HepG2 (cell line): ENCODE measurements at regions not wholly inside any gene's neighbourhood (a gene's known extent, or its start where the extent isn't known, plus 50 kb on each side); places are given as distances from the start of the nearest gene placed in this dataset.
A peak's percentile ranks its signal among the peaks of the same experiment; 100 is the strongest.

ENCODE experiments used
- ATAC-seq: fragments of 200-7000 bp; cut with Tn5 transposase; 3 replicates; pipeline ENCODE4 v1.9.1; 2020; ENCODE audit warnings: mild to moderate bottlenecking, moderate library complexity
- BruUV-seq: library from RNA; stranded (reverse); fragments of 400-500 nt; replicated peaks from 2 replicates; lab custom pipeline; 2021; lab: Mats Ljungman, UMichigan
- CTCF ChIA-PET: fragments of 300-600 bp; formaldehyde crosslinking; extraction: SDS; loops from one replicate; lab custom pipeline; 2021; ENCODE audit warnings: low total read pairs, inconsistent platforms, low intra/inter-chr PET ratio; lab: Yijun Ruan, JAX
- POLR2A ChIA-PET: fragments of 350-600 bp; sonication (Branson Sonifier 250); formaldehyde crosslinking; loops from one replicate; lab custom pipeline; 2020; ENCODE audit warnings: antibody characterized with exemption, inconsistent platforms; lab: Yijun Ruan, JAX
- DNase-seq: peaks from one replicate; pipeline ENCODE4 v3.0.0-alpha.2; 2015; ENCODE audit warnings: low spot score
- FAIRE-seq: peaks from 3 replicates; lab custom pipeline; 2011; peaks lifted over from hg19 to GRCh38; lab: Jason Lieb, UNC
- H2AFZ ChIP-seq: one replicate; pipeline ENCODE4 v1.6.1; 2011; ENCODE audit warnings: low read length, inconsistent platforms
- H3K27ac ChIP-seq: fragments of 300-600 bp; 3 replicates; pipeline ENCODE4 v1.8.0; 2011; ENCODE audit warnings: mixed run types, mild to moderate bottlenecking, mixed read lengths, low read length, inconsistent platforms; ENCODE audit not compliant: insufficient read depth; ENCODE audit errors: extremely low read length
- H3K27me3 ChIP-seq, 2 experiments: fragments of 200-600 bp in 1 of 2; 2 replicates in 1 of 2; 3 replicates in 1 of 2; pipeline versions ENCODE4 v1.6.0 to v1.8.0; 2011; ENCODE audit warnings: low read length in 2 of 2, mild to moderate bottlenecking in 2 of 2, moderate library complexity in 2 of 2, inconsistent platforms in 1 of 2; ENCODE audit not compliant: insufficient read depth in 2 of 2, control insufficient read depth in 1 of 2
- H3K36me3 ChIP-seq, 2 experiments: fragments of 200-600 bp in 1 of 2; replicated peaks in 1 of 2; 2 replicates in 1 of 2; 3 replicates in 1 of 2; pipeline versions ENCODE4 v1.5.1 to v1.8.0; 2011; ENCODE audit warnings: low read length in 2 of 2, inconsistent platforms in 1 of 2; ENCODE audit not compliant: insufficient read depth in 2 of 2, control insufficient read depth in 1 of 2
- H3K4me1 ChIP-seq: 2 replicates; pipeline ENCODE4 v1.5.1; 2012; ENCODE audit warnings: low read length, inconsistent platforms; ENCODE audit not compliant: insufficient read depth
- H3K4me2 ChIP-seq: 2 replicates; pipeline ENCODE4 v1.6.0; 2011; ENCODE audit warnings: low read depth, low read length, inconsistent platforms
- H3K4me3 ChIP-seq, 3 experiments: fragments of 200-600 bp in 1 of 3; sonication (generic), shearing (Covaris generic) in 1 of 3; replicated peaks in 1 of 3; 2 replicates each; pipeline ENCODE4 v1.5.1; 2011 to 2016; ENCODE audit warnings: low read length in 3 of 3, inconsistent platforms in 2 of 3, low read depth in 2 of 3, mild to moderate bottlenecking in 2 of 3, control low read depth in 1 of 3, mixed read lengths in 1 of 3; ENCODE audit not compliant: insufficient read depth in 1 of 3
- H3K79me2 ChIP-seq: one replicate; pipeline ENCODE4 v1.6.1; 2011; ENCODE audit warnings: low read length, inconsistent platforms; ENCODE audit not compliant: insufficient read depth
- H3K9ac ChIP-seq: 2 replicates; pipeline ENCODE4 v1.6.0; 2011; ENCODE audit warnings: mild to moderate bottlenecking, low read depth, low read length, inconsistent platforms; ENCODE audit not compliant: insufficient read depth
- H3K9me3 ChIP-seq: 2 replicates; pipeline ENCODE4 v1.5.1; 2012; ENCODE audit warnings: mild to moderate bottlenecking, low read length
- H4K20me1 ChIP-seq: 2 replicates; pipeline ENCODE4 v1.6.0; 2011; ENCODE audit warnings: inconsistent platforms, mild to moderate bottlenecking, low read length, moderate library complexity; ENCODE audit not compliant: insufficient read depth
- CEBPB ChIP-seq: IDR thresholded peaks from 2 replicates; pipeline ENCODE4 v1.6.1; 2011; ENCODE audit warnings: low read depth, low read length, improper control_type of control experiment, borderline replicate concordance
- HNRNPL ChIP-seq: fragments of 200-400 bp; formaldehyde crosslinking; IDR thresholded peaks from 2 replicates; pipeline ENCODE4 v1.6.1; 2017; ENCODE audit warnings: mild to moderate bottlenecking, low read depth, low read length
- KMT2A ChIP-seq: sonication (generic); formaldehyde crosslinking; IDR thresholded peaks from 2 replicates; pipeline ENCODE4 v1.4.0; 2020; ENCODE audit warnings: missing genetic modification reagents
- NKX3-1 ChIP-seq: sonication (generic); formaldehyde crosslinking; IDR thresholded peaks from 2 replicates; pipeline ENCODE4 v1.5.0; 2020; ENCODE audit warnings: missing genetic modification reagents
- RBM22 ChIP-seq: fragments of 200-400 bp; formaldehyde crosslinking; optimal IDR thresholded peaks from 2 replicates; pipeline ENCODE3; 2017; ENCODE audit warnings: mild to moderate bottlenecking, low read length, moderate library complexity
- SNAPC2 ChIP-seq: sonication (generic); formaldehyde crosslinking; IDR thresholded peaks from 2 replicates; pipeline ENCODE4 v1.8.1; 2022; ENCODE audit warnings: mild to moderate bottlenecking, missing genetic modification reagents
- TSC22D2 ChIP-seq: sonication (generic); formaldehyde crosslinking; IDR thresholded peaks from 2 replicates; pipeline ENCODE4 v1.5.1; 2020; ENCODE audit warnings: missing genetic modification reagents, mild to moderate bottlenecking, borderline replicate concordance
- ZNF33A ChIP-seq: sonication (generic); formaldehyde crosslinking; IDR thresholded peaks from 2 replicates; pipeline ENCODE4 v1.5.1; 2020; ENCODE audit warnings: missing genetic modification reagents, mild to moderate bottlenecking, moderate library complexity, borderline replicate concordance
- WGBS: methylation state at CpG from one replicate; pipeline ENCODE4 v1.1.6; 2017; ENCODE audit warnings: low lambda C conversion rate; 5-methylcytosine and 5-hydroxymethylcytosine counted together
- in situ Hi-C: cut with HindIII; loops from 2 replicates; pipeline ENCODE4 v1.10.0; 2017; ENCODE audit warnings: low pct_unique_long_range_greater_than_20kb; ENCODE audit not compliant: extremely low pct_ligation_motif_present
- intact Hi-C: fragments of 100-400 bp; cut with micrococcal nuclease; formaldehyde crosslinking; loops from one replicate; pipeline ENCODE4 v1.10.0; 2022; ENCODE audit not compliant: unreplicated experiment

DNA sequence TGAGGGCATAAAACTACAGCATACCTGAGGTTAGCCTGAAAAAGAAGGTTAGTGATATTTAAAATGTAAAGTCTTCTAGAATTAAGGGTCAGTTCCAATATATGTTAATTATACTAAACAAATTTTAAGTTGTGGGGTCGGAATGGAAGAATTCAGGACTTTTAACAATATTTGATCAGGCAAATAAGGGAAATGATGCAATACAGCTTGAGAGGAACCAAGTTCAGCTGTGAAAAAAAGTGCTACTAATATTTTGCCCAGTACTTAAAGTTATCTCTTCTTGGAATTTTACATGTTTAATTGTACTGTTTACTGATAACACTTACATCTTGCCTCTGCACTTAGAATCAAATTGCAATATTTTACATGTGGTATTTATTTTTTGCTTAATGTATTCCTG lies 345.5 kb upstream of the CWC22 start:
- Histone ChIP-seq H3K27ac (no peak overlapping the region), H4K20me1 (no peaks in the 10 kb centered on the region), H3K4me1 (no peaks in the 10 kb centered on the region), H2AFZ (no peak overlapping the region), H3K4me2 (no peak overlapping the region), H3K27me3 (no peaks in the 10 kb centered on the region), H3K9ac (no peak overlapping the region), H3K9me3 (peaks cover 30% of the 10 kb centered on the region), H3K36me3 (no peaks in the 10 kb centered on the region), H3K79me2 (no peaks in the 10 kb centered on the region), H3K4me3 (no peak overlapping the region)
- ChIA-PET POLR2A (no interaction called here), CTCF (no interaction called here)
- WGBS: 0% methylated on average over 1 of the region's 1 CpG
- no peak for ATAC-seq
- no peak for DNase-seq
- intact Hi-C loops: no loop called here
- TF ChIP-seq HNRNPL (no peak), TSC22D2 (CRISPR knock-in tag) (no peak), KMT2A (CRISPR knock-in tag) (no peak), SNAPC2 (CRISPR knock-in tag) (no peak), NKX3-1 (CRISPR knock-in tag) (no peak)
- in situ Hi-C loops: no loop called here
- no peak for FAIRE-seq
- no TSS peak for BruUV-seq

DNA sequence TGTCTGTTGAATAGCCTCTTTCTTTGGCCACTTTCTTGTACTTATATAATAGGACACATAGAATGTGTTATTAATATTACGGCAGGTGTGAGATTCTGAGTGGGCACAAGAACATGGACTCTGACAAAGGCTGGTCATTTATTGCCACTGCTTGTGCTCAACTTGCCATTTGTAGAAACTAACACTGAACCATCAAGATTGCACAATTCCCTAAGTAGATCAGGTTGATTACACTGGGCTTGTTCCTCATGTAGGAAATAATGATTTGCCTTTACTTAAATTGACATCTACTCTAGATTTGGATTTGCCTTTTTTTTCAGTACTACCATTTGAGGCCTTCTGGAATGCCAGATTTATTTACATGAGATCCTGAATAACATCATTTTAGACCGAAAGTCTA lies 342.7 kb upstream of the CWC22 start:
- Histone ChIP-seq H3K27me3 (no peaks in the 10 kb centered on the region), H3K4me2 (no peak overlapping the region), H3K9ac (no peak overlapping the region), H3K79me2 (no peaks in the 10 kb centered on the region), H3K4me3 (no peak overlapping the region), H3K9me3 (peaks cover 44% of the 10 kb centered on the region), H3K36me3 (no peaks in the 10 kb centered on the region), H2AFZ (no peak overlapping the region), H4K20me1 (no peaks in the 10 kb centered on the region), H3K27ac (no peak overlapping the region), H3K4me1 (no peaks in the 10 kb centered on the region)
- BruUV-seq: no TSS peak
- ChIA-PET POLR2A (no interaction called here), CTCF (no interaction called here)
- 54% methylated on average over 2 of the region's 2 CpGs for WGBS
- DNase-seq: no peak
- in situ Hi-C loops: no loop called here
- no peak for FAIRE-seq
- intact Hi-C loops: no loop called here
- no peak for ATAC-seq
- TF ChIP-seq RBM22 (no peak), ZNF33A (CRISPR knock-in tag) (no peak), CEBPB (peak; percentile 69; the same call in 1 of the 2 replicates)
